GM23338 (cell line): ENCODE measurements at regions not wholly inside any gene's neighbourhood (a gene's known extent, or its start where the extent isn't known, plus 50 kb on each side); places are given as distances from the start of the nearest gene placed in this dataset.

Experiments
- ATAC-seq: fragments of 200-7000 bp; cut with Tn5 transposase; 3 replicates; pipeline ENCODE4 v1.9.1; 2020
- DNase-seq: peaks from one replicate; pipeline ENCODE4 v3.0.0-alpha.2; 2015; ENCODE audit warnings: low spot score
- H2AFZ ChIP-seq: fragments of 200-600 bp; sonication (generic); 2 replicates; pipeline ENCODE4 v1.8.0; 2016; ENCODE audit warnings: antibody characterized with exemption, mild to moderate bottlenecking, moderate library complexity
- H3F3A ChIP-seq: fragments of 200-600 bp; sonication (generic); replicated peaks from 2 replicates; pipeline ENCODE4 v1.8.0; 2017; ENCODE audit warnings: antibody characterized with exemption, mixed run types, low read depth
- H3K27ac ChIP-seq: fragments of 200-600 bp; sonication (generic); 2 replicates; pipeline ENCODE4 v1.6.1; 2016; ENCODE audit warnings: low read depth
- H3K27me3 ChIP-seq: fragments of 200-600 bp; sonication (generic); 2 replicates; pipeline ENCODE4 v1.8.0; 2016; ENCODE audit warnings: mild to moderate bottlenecking, mixed run types, moderate library complexity; ENCODE audit not compliant: insufficient read depth
- H3K36me3 ChIP-seq: fragments of 200-600 bp; sonication (generic); 2 replicates; pipeline ENCODE4 v1.8.0; 2016; ENCODE audit warnings: mild to moderate bottlenecking; ENCODE audit not compliant: insufficient read depth
- H3K4me1 ChIP-seq: fragments of 200-600 bp; sonication (generic); 2 replicates; pipeline ENCODE4 v1.8.0; 2016; ENCODE audit warnings: mild to moderate bottlenecking, moderate library complexity; ENCODE audit not compliant: insufficient read depth
- H3K4me2 ChIP-seq: fragments of 200-600 bp; sonication (generic); 2 replicates; pipeline ENCODE4 v1.7.1; 2017; ENCODE audit warnings: mixed run types
- H3K4me3 ChIP-seq: fragments of 200-600 bp; sonication (generic); 2 replicates; pipeline ENCODE4 v1.6.1; 2016; ENCODE audit warnings: mixed run types
- H3K79me2 ChIP-seq: fragments of 200-600 bp; sonication (generic); replicated peaks from 2 replicates; pipeline ENCODE4 v1.8.0; 2017; ENCODE audit warnings: mild to moderate bottlenecking; ENCODE audit not compliant: insufficient read depth
- H3K9me2 ChIP-seq: fragments of 200-600 bp; sonication (generic); 2 replicates; pipeline ENCODE4 v1.8.0; 2017; ENCODE audit not compliant: insufficient read depth
- H4K20me1 ChIP-seq: fragments of 200-600 bp; sonication (generic); replicated peaks from 2 replicates; pipeline ENCODE4 v1.8.0; 2017; ENCODE audit warnings: mild to moderate bottlenecking; ENCODE audit not compliant: insufficient read depth
- H3K27ac Mint-ChIP-seq: 2 replicates; pipeline ENCODE4 v1.8.0; 2020; ENCODE audit warnings: inconsistent platforms, mild to moderate bottlenecking, moderate library complexity, mixed read lengths
- H3K27me3 Mint-ChIP-seq: 3 replicates; pipeline ENCODE4 v1.8.0; 2022; ENCODE audit warnings: low read depth, mild to moderate bottlenecking, moderate library complexity, mixed read lengths, inconsistent platforms; ENCODE audit not compliant: insufficient read depth, poor library complexity
- H3K36me3 Mint-ChIP-seq: 3 replicates; pipeline ENCODE4 v1.8.0; 2021; ENCODE audit warnings: low read depth, mild to moderate bottlenecking, inconsistent platforms, moderate library complexity, mixed read lengths
- H3K4me1 Mint-ChIP-seq: 3 replicates; pipeline ENCODE4 v1.8.0; 2020; ENCODE audit warnings: mild to moderate bottlenecking, inconsistent platforms, mixed read lengths
- H3K4me3 Mint-ChIP-seq: 3 replicates; pipeline ENCODE4 v1.8.0; 2021; ENCODE audit warnings: moderate library complexity, mild to moderate bottlenecking, inconsistent platforms, mixed read lengths
- H3K9me3 Mint-ChIP-seq: 3 replicates; pipeline ENCODE4 v1.8.0; 2020; ENCODE audit warnings: moderate library complexity, mild to moderate bottlenecking, inconsistent platforms, mixed read lengths
- CREB1 ChIP-seq: fragments of 250-450 bp; sonication (Bioruptor Pico); IDR thresholded peaks from 2 replicates; pipeline ENCODE4 v1.5.0; 2020; ENCODE audit warnings: low read depth, mild to moderate bottlenecking, moderate library complexity
- ETS1 ChIP-seq: IDR thresholded peaks from 2 replicates; pipeline ENCODE4 v1.6.1; 2016; ENCODE audit warnings: antibody characterized with exemption
- EZH2 ChIP-seq: fragments of 200-600 bp; sonication (generic); IDR thresholded peaks from one replicate; pipeline ENCODE4 v1.8.0; 2017; ENCODE audit warnings: antibody characterized with exemption, mild to moderate bottlenecking, low read depth; ENCODE audit not compliant: unreplicated experiment
- EZH2phosphoT487 ChIP-seq: fragments of 200-600 bp; sonication (generic); IDR thresholded peaks from one replicate; pipeline ENCODE4 v1.8.1; 2018; ENCODE audit warnings: antibody characterized with exemption; ENCODE audit not compliant: unreplicated experiment
- JUNB ChIP-seq: IDR thresholded peaks from one replicate; pipeline ENCODE4 v1.6.1; 2016; ENCODE audit warnings: antibody characterized with exemption; ENCODE audit not compliant: unreplicated experiment
- NANOG ChIP-seq: IDR thresholded peaks from 2 replicates; pipeline ENCODE4 v1.6.1; 2016; ENCODE audit warnings: antibody characterized with exemption, borderline replicate concordance
- POLR2AphosphoS5 ChIP-seq: IDR thresholded peaks from 2 replicates; pipeline ENCODE4 v1.6.1; 2016; ENCODE audit warnings: antibody characterized with exemption, low read depth
- STAT1 ChIP-seq: IDR thresholded peaks from one replicate; pipeline ENCODE4 v1.6.1; 2016; ENCODE audit warnings: antibody characterized with exemption; ENCODE audit not compliant: unreplicated experiment
- ZNF114 ChIP-seq: fragments of 250-450 bp; sonication (Bioruptor Pico); IDR thresholded peaks from 2 replicates; pipeline ENCODE4 v1.5.0; 2020; ENCODE audit warnings: mild to moderate bottlenecking, moderate library complexity
- ZNF331 ChIP-seq: fragments of 250-450 bp; sonication (Bioruptor Pico); IDR thresholded peaks from 2 replicates; pipeline ENCODE4 v1.5.0; 2020; ENCODE audit warnings: low read depth, mild to moderate bottlenecking, moderate library complexity
- ZNF462 ChIP-seq: fragments of 250-450 bp; sonication (Bioruptor Pico); IDR thresholded peaks from 2 replicates; pipeline ENCODE4 v1.5.0; 2020; ENCODE audit warnings: mild to moderate bottlenecking, moderate library complexity
- TF ChIP-seq, protein P1 (sequence below), 2 experiments: fragments of 200-600 bp in 1 of 2; sonication (generic) in 1 of 2; conservative IDR thresholded peaks; 2 replicates each; pipeline versions ENCODE4 v1.5.1 to v1.6.1; 2016 to 2017; ENCODE audit warnings: antibody characterized with exemption in 2 of 2, low read depth in 2 of 2, mild to moderate bottlenecking in 2 of 2, moderate library complexity in 1 of 2
- TF ChIP-seq, protein P2 (sequence below): IDR thresholded peaks from one replicate; pipeline ENCODE4 v1.6.1; 2018; ENCODE audit warnings: antibody characterized with exemption; ENCODE audit not compliant: unreplicated experiment

DNA sequence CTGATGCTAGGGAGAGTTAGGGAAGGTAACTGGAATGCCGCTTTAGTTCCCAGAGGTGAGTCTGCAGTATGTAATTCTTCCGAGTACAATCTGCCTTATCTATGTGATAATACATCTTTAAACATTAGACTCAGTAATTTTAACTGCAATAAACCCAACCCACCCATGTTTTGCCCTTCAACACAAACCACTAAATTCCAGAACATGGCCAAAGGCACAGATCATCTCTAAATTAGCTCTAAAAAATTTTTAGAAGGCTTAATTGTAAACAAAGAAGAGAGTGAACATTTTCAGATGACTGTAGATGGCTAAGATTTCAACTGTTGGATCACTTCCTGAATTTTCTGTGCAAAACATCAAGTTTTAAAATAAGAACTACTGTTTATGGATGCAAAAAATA, 488.7 kb upstream of the ID2 start:
- ATAC-seq (no peak), DNase-seq (no peak)
- peaks cover 24% of the 10 kb centered on the region for H3K4me1 ChIP-seq
- peak overlapping the region; percentile 48; the same call in 1 of the 2 replicates for H3K4me2 ChIP-seq
- Mint-ChIP-seq H3K4me3 (0 out of 3 replicates have a peak overlapping the region, but pooled peaks have one; percentile 1), H3K4me1 (peaks cover 40% of the 10 kb centered on the region), H3K9me3 (no peaks in the 10 kb centered on the region; the same call in 2 of the 3 replicates), H3K27ac (no peak overlapping the region; the same call in 1 of the 2 replicates), H3K36me3 (no peaks in the 10 kb centered on the region), H3K27me3 (no peaks in the 10 kb centered on the region)
- no peaks in the 10 kb centered on the region for H3K27me3 ChIP-seq
- H3K36me3 ChIP-seq, result no peaks in the 10 kb centered on the region
- H2AFZ ChIP-seq, result no peak overlapping the region; the same call in 1 of the 2 replicates
- no peaks in the 10 kb centered on the region for H4K20me1 ChIP-seq
- no peaks in the 10 kb centered on the region for H3K79me2 ChIP-seq
- H3F3A ChIP-seq, result no peaks in the 10 kb centered on the region
- H3K4me3 ChIP-seq, result no peak overlapping the region
- TF ChIP-seq EZH2phosphoT487 (no peak), CREB1 (no peak), ZNF331 (CRISPR knock-in tag) (no peak), STAT1 (no peak), NANOG (no peak), ETS1 (no peak), POLR2AphosphoS5 (no peak), ZNF114 (CRISPR knock-in tag) (no peak), JUNB (no peak), EZH2 (no peak), ZNF462 (CRISPR knock-in tag) (no peak)
- TF ChIP-seq, protein P1, sequence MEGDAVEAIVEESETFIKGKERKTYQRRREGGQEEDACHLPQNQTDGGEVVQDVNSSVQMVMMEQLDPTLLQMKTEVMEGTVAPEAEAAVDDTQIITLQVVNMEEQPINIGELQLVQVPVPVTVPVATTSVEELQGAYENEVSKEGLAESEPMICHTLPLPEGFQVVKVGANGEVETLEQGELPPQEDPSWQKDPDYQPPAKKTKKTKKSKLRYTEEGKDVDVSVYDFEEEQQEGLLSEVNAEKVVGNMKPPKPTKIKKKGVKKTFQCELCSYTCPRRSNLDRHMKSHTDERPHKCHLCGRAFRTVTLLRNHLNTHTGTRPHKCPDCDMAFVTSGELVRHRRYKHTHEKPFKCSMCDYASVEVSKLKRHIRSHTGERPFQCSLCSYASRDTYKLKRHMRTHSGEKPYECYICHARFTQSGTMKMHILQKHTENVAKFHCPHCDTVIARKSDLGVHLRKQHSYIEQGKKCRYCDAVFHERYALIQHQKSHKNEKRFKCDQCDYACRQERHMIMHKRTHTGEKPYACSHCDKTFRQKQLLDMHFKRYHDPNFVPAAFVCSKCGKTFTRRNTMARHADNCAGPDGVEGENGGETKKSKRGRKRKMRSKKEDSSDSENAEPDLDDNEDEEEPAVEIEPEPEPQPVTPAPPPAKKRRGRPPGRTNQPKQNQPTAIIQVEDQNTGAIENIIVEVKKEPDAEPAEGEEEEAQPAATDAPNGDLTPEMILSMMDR (conservative IDR thresholded peaks at IDR 0.05; ENCODE audit: low read depth in 2 of 2), result no peak
- TF ChIP-seq, protein P2, sequence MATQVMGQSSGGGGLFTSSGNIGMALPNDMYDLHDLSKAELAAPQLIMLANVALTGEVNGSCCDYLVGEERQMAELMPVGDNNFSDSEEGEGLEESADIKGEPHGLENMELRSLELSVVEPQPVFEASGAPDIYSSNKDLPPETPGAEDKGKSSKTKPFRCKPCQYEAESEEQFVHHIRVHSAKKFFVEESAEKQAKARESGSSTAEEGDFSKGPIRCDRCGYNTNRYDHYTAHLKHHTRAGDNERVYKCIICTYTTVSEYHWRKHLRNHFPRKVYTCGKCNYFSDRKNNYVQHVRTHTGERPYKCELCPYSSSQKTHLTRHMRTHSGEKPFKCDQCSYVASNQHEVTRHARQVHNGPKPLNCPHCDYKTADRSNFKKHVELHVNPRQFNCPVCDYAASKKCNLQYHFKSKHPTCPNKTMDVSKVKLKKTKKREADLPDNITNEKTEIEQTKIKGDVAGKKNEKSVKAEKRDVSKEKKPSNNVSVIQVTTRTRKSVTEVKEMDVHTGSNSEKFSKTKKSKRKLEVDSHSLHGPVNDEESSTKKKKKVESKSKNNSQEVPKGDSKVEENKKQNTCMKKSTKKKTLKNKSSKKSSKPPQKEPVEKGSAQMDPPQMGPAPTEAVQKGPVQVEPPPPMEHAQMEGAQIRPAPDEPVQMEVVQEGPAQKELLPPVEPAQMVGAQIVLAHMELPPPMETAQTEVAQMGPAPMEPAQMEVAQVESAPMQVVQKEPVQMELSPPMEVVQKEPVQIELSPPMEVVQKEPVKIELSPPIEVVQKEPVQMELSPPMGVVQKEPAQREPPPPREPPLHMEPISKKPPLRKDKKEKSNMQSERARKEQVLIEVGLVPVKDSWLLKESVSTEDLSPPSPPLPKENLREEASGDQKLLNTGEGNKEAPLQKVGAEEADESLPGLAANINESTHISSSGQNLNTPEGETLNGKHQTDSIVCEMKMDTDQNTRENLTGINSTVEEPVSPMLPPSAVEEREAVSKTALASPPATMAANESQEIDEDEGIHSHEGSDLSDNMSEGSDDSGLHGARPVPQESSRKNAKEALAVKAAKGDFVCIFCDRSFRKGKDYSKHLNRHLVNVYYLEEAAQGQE, result no peak
- no peak overlapping the region for H3K27ac ChIP-seq
- no peaks in the 10 kb centered on the region for H3K9me2 ChIP-seq
